Hematopoietic multipotent progenitor cell treated with erythropoietin and hydrocortisone succinate and interleukin-3 and kit ligand, for 4 days (in vitro differentiated cells): ENCODE measurements at regions not wholly inside any gene's neighbourhood (a gene's known extent, or its start where the extent isn't known, plus 50 kb on each side); places are given as distances from the start of the nearest gene placed in this dataset.

Source experiments
- DNase-seq: peaks from one replicate; pipeline ENCODE4 v3.0.0-alpha.2; 2015

DNA sequence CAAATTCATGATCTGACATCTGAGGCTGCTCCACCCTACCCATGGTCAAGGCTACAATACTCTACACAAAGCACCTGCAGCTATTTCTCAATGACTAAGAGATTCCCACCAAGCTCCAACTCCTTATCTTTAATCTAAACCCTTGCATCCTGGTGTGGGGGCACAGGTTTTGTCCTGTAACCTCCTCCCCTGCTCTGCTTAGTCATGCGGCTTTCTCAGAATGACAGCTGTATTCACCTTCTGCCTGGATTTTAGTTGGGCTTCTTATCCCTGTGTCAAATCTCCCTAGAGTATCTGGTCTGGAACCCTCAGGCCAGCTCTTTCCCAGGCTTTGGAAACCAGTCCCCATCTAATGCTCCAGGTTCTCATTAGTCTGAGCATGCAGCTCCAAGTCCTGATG, 159.0 kb downstream of the BARHL2 start:
- no peak for DNase-seq

- no peak for DNase-seq
Observed at GRCh38 chr1:90557706-90558105, 159.4 kb downstream of the BARHL2 start.

GRCh38 chr1:90550626-90551406, 166.3 kb downstream of the BARHL2 start:
- DNase-seq: no peak

- DNase-seq: no peak
Observed at GRCh38 chr1:90544356-90544755, 172.7 kb downstream of the BARHL2 start.

GRCh38 chr1:90537606-90538362, 179.3 kb downstream of the BARHL2 start:
- no peak for DNase-seq

DNA sequence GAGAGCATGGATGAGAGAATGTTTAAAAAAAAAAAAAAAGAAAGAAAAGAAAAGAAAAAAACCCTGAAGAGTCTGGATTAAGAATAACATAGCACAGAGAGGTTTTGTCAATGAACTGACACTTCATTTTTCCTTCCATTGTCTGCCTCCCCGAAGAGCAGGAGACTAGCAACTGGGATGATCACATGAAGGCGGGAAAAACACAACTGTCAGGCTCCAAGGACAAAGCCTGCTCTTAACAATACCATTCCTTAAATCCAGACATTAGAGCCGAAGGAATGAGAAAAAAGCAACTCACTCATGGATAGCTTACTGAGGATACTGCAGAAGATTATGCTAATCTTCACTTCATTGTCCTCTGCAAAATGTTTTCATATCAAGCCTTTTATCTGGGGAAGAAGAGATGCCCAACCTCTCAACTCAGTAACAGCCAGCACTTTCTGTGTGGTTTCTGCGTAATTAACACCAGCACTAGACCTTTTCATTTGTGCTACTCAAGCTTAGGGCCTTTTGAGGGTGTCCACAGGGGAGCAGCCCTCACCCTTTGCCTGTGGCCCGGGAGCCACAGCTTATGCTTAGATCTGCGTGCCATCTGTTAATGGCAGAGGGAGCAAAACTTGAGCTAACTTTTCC, 182.3 kb downstream of the BARHL2 start:
- DNase-seq: no peak

GRCh38 chr1:90534116-90534515, 183.0 kb downstream of the BARHL2 start:
- DNase-seq: no peak

- no peak for DNase-seq
Observed at GRCh38 chr1:90526954-90527353, 190.1 kb downstream of the BARHL2 start.

GRCh38 chr1:90522432-90522831, 194.7 kb downstream of the BARHL2 start:
- no peak for DNase-seq

- peak; percentile 3 for DNase-seq
Observed at GRCh38 chr1:90513956-90514355, 203.1 kb downstream of the BARHL2 start.

DNA sequence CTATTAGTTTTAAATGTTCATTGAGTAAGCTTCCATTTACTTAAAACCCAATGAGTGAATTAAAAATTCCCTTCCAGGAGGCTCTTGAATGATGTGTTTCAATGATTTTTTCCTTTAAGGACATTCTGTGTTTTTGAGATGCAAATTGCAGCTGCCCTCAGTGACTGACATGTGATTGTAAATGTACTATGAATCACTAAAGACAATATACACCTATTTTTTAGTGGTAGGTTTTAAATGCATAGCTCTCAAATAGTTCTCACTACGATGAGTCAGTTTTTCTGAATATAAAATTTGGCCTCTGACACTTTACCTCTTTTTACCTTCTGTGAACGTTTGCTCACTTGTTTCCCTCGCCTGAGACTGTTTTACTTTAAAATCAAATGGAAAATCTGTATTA, 204.7 kb downstream of the BARHL2 start:
- DNase-seq: no peak

- no peak for DNase-seq
Observed at GRCh38 chr1:90510143-90510542, 207.0 kb downstream of the BARHL2 start.

DNA sequence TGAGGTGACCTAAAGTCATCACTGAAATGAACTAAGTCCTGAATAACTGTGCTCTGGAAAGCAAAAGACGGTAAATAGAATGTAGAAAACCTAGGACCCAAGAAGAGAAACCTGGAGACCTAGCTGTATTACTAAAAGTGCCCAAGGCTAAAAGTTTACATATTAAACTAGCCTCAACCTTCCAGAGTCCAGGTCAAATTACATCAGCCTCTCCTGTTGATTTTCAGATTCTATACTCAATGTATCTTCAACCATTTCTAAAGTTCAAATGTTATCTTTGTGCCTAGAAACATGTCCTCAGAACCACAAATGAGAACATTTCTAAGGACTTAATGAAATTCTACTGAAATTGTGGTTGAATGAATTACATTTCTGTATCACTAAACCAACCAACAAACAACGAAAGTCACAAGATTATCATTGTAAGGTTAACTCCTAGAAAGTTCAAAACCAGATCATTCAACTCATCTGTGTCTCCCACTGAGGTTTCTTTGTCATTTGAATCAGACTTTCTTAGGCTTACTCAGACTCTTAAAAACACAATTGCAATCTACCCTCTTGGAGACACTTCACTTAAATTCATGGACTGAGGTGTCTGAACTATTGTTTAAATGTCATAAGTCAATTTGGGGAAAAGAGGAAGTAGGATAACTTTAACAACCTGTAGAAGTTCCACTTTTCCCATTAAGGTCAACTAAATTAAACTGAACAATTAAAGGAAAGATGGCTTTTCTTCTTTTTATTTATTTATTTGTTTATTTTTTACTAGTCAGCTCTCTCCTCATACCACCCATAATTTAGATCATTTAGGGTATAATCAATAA, 207.7 kb downstream of the BARHL2 start:
- no peak for DNase-seq

- no peak for DNase-seq
Observed at GRCh38 chr1:90508376-90509167, 208.5 kb downstream of the BARHL2 start.

- DNase-seq: no peak
Observed at GRCh38 chr1:90507173-90507572, 209.9 kb downstream of the BARHL2 start.

DNA sequence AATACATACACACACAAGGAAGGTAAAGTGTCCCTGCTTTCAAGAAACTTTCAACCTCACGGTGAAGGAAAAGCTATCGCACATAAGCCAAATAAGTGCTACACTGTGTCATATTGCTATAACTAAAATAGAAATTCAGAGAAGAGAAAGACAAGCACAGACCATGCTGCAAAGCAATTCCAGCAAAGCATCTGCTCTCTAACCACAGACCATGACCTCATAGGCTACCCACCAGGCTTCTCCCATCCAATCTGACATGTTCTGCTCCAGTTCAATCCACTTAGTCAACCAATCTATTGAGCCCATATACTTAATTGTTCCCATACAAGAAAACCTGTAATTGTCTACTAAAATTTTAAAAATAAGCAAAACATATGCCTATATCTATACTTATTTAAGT, 211.3 kb downstream of the BARHL2 start:
- no peak for DNase-seq

DNA sequence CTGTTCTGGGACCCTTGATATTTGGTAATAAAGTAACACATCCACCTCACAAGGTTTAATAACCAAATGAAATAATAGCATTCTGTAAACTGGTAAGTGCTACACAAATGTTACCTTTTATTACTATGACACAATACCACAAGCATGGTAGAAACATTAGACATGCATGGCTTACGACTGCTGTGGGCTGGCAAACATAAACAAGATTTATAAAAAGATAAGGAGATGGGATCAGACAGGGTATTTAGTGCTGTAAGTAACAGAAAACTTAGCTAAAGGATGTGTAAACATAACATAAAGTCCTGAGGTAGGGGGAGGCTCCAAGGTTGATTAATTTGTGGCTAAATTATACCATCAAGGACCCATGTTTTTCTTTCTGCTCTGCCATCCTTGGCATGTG, 212.6 kb downstream of the BARHL2 start:
- no peak for DNase-seq

DNA sequence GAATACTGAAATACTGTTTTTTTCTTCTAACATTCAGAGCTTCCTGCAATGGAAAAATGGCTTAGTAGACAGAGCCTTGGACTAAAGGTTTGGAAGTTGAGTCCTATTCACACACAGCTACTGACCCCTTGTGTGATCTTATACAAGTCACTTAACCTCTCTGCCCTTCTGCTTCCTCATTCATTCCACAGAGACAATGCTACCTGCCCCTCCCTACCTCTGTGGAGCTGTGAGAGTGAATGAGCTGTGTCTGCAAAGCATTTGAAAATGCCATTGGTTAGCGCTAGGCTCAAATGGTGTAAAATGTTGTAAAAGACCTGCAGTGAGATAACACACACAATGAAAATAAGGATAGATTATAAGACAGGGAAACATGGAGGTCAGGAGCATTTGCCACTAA, 214.4 kb downstream of the BARHL2 start:
- no peak for DNase-seq

GRCh38 chr1:90502194-90502593, 214.9 kb downstream of the BARHL2 start:
- DNase-seq: no peak

GRCh38 chr1:90501281-90501680, 215.8 kb downstream of the BARHL2 start:
- DNase-seq: no peak

DNA sequence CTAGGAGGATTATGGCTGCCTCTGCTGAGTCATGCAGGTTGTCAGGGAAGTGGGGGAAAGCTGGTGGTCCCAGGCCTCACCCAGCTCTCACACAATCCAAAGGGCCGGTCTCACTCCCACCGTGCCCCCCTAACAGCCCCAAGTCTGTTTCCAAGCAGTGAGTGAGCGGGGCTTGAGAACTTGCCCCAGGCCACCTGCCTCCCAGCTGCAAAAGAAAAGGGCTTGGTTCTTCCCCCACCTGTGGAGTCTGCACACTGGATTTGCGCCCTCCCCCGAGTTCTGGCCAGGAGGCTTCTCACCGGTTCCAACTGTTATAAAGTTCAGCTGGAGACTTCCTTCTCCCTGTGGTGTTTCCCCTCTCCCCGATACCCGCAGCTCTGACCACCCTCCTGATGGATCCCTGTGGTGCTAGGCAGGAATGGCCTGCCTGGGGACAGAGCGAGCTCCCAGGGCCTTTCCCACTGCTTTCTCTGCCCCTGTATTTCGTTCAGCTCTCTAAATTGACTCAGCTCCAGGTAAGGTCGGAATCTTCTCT, 222.3 kb downstream of the BARHL2 start:
- no peak for DNase-seq

DNA sequence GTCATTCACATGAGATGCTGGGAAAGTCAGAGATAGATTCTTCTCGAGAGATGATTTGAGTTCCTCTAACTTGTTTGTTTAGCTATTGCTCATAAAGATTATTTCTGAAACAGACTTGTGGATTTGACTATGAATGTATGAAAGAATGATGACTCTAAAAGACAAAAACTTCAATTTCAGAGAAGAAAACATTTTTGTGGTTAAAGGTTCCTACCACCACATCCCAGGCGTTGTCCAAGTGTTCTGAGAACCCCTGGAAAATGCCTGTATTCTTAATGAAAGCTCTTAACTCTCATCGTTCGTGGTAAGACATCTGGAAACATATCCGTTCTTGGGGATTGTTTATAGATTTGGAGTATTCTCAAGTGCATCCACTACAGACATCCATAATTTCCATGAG, 228.7 kb downstream of the BARHL2 start:
- DNase-seq: no peak
